Ammon's horn (tissue), 1 donor: ENCODE measurements at regions not wholly inside any gene's neighbourhood (a gene's known extent, or its start where the extent isn't known, plus 50 kb on each side); places are given as distances from the start of the nearest gene placed in this dataset.
"Not testable (repeated sequence)": the region's sequence is repeated elsewhere in the genome, so short reads cannot be mapped to it uniquely, and the experiment has no call there.

Source experiments
- DNase-seq: peaks from one replicate; pipeline ENCODE4 v3.0.0-alpha.2; 2016; ENCODE audit warnings: low spot score

- DNase-seq = no peak
These were observed 507.5 kb downstream of the NAV3 start for GRCh38 chr12:78338054-78338785.

GRCh38 chr12:78340406-78340805, 509.7 kb downstream of the NAV3 start:
- DNase-seq = no peak

GRCh38 chr12:78343657-78344056, 513.0 kb downstream of the NAV3 start:
- no peak for DNase-seq

- peak; percentile 5 for DNase-seq
These were observed 505.1 kb upstream of the SYT1 start for GRCh38 chr12:78359520-78359919.

GRCh38 chr12:78361683-78362082, 502.9 kb upstream of the SYT1 start:
- DNase-seq = no peak

GRCh38 chr12:78371284-78371683, 493.3 kb upstream of the SYT1 start:
- DNase-seq = no peak

- DNase-seq = no peak
These were observed 489.1 kb upstream of the SYT1 start for GRCh38 chr12:78375461-78375860.

- DNase-seq = no peak
These were observed 488.3 kb upstream of the SYT1 start for GRCh38 chr12:78376257-78376656.

- not testable (repeated sequence) for DNase-seq
These were observed 485.5 kb upstream of the SYT1 start for GRCh38 chr12:78379065-78379464.

GRCh38 chr12:78383414-78383813, 481.2 kb upstream of the SYT1 start:
- no peak for DNase-seq

- no peak for DNase-seq
These were observed 480.0 kb upstream of the SYT1 start for GRCh38 chr12:78384541-78384940.

GRCh38 chr12:78385541-78385940, 479.0 kb upstream of the SYT1 start:
- DNase-seq = no peak

GRCh38 chr12:78386871-78387270, 477.7 kb upstream of the SYT1 start:
- DNase-seq = no peak

GRCh38 chr12:78387721-78388120, 476.9 kb upstream of the SYT1 start:
- DNase-seq = no peak

GRCh38 chr12:78388461-78388860, 476.1 kb upstream of the SYT1 start:
- no peak for DNase-seq

GRCh38 chr12:78390920-78391319, 473.7 kb upstream of the SYT1 start:
- no peak for DNase-seq

- DNase-seq = peak; percentile 33
These were observed 471.7 kb upstream of the SYT1 start for GRCh38 chr12:78392918-78393317.

GRCh38 chr12:78395961-78396360, 468.6 kb upstream of the SYT1 start:
- DNase-seq = no peak

- no peak for DNase-seq
These were observed 468.0 kb upstream of the SYT1 start for GRCh38 chr12:78396538-78396937.

GRCh38 chr12:78398750-78399149, 465.8 kb upstream of the SYT1 start:
- no peak for DNase-seq

- no peak for DNase-seq
These were observed 462.0 kb upstream of the SYT1 start for GRCh38 chr12:78402366-78403134.

GRCh38 chr12:78403136-78403535, 461.4 kb upstream of the SYT1 start:
- no peak for DNase-seq

GRCh38 chr12:78403681-78404080, 460.9 kb upstream of the SYT1 start:
- DNase-seq = no peak

- no peak for DNase-seq
These were observed 458.4 kb upstream of the SYT1 start for GRCh38 chr12:78406213-78406612.
